ENCODE measurements at regions not wholly inside any gene's neighbourhood (a gene's known extent, or its start where the extent isn't known, plus 50 kb on each side); places are given as distances from the start of the nearest gene placed in this dataset.

GRCh38 chr1:11338284-11338924 lies 65.4 kb downstream of the UBIAD1 start:
- no peaks in the 10 kb centered on the region for H3K9me3 ChIP-seq (replicated peaks in 1 of 2; ENCODE audit: control insufficient read depth in 2 of 2, insufficient read depth in 1 of 2, low read depth in 1 of 2, low read length in 2 of 2)
- WGBS, 2 donors (ENCODE audit: extremely low coverage in 2 of 2, insufficient read length in 2 of 2, insufficient replicate concordance in 1 of 2): no CpG with 5 or more reads among the region's 10 CpGs
- peak overlapping the region; percentile 56 for H4K91ac ChIP-seq (ENCODE audit: low read depth, low read length, poor library complexity)
- peaks cover 24% of the 10 kb centered on the region in 2 donors for H3K4me1 ChIP-seq (ENCODE audit: control insufficient read depth in 2 of 2, insufficient read depth in 1 of 2, low read depth in 1 of 2, low read length in 2 of 2)
- H3K14ac ChIP-seq (ENCODE audit: low read length): peak overlapping the region; percentile 9
- no peak overlapping the region for H2BK5ac ChIP-seq (ENCODE audit: low read length)
- peak overlapping the region in 1 of 2 donors; percentile 22 for H3K4me3 ChIP-seq (ENCODE audit: low read length in 2 of 2)
- peak overlapping the region; percentile 40 for H2BK15ac ChIP-seq (ENCODE audit: low read length)
- H3K27me3 ChIP-seq (ENCODE audit: control insufficient read depth in 3 of 3, insufficient read depth in 3 of 3, low read depth in 1 of 3, low read length in 3 of 3): peaks cover 0 to 5% (median 0%) of the 10 kb centered on the region in 3 experiments
- no peak overlapping the region for H3K4ac ChIP-seq (ENCODE audit: low read length)
- no peak for DNase-seq (ENCODE audit: low spot score)
- no peaks in the 10 kb centered on the region for H3K79me1 ChIP-seq (ENCODE audit: low read depth, low read length)
- H3K18ac ChIP-seq (ENCODE audit: low read length): peak overlapping the region; percentile 89
- H2AFZ ChIP-seq (ENCODE audit: low read length): no peak overlapping the region
- H3K4me2 ChIP-seq (ENCODE audit: insufficient read depth, low read length, poor library complexity, severe bottlenecking): no peak overlapping the region
- no peak overlapping the region for H2BK120ac ChIP-seq (ENCODE audit: low read depth, low read length)
- H2AK5ac ChIP-seq (ENCODE audit: low read depth, low read length): peak overlapping the region; percentile 96
- peak overlapping the region; percentile 29 for H3K27ac ChIP-seq (replicated peaks; ENCODE audit: low read length)
- peak overlapping the region; percentile 25 for H3K9ac ChIP-seq (ENCODE audit: low read depth, low read length, poor library complexity)
- H3K36me3 ChIP-seq (replicated peaks in 1 of 2; ENCODE audit: control insufficient read depth in 2 of 2, insufficient read depth in 2 of 2, low read length in 2 of 2): no peaks in the 10 kb centered on the region
- H4K8ac ChIP-seq (ENCODE audit: low read depth, low read length): peak overlapping the region; percentile 83
- H3K23ac ChIP-seq (ENCODE audit: low read depth, low read length, poor library complexity): peak overlapping the region; percentile 3
- peak overlapping the region; percentile 93 for H2BK12ac ChIP-seq (ENCODE audit: low read length)

GRCh38 chr1:11339346-11340232 lies 66.6 kb downstream of the UBIAD1 start:
- Histone ChIP-seq H2BK12ac (ENCODE audit: low read length) (peak overlapping the region; percentile 5), H3K4me2 (ENCODE audit: insufficient read depth, low read length, poor library complexity, severe bottlenecking) (no peak overlapping the region), H3K4me3 (ENCODE audit: low read length in 2 of 2) (peak overlapping the region in 1 of 2 donors; percentile 45), H3K4ac (ENCODE audit: low read length) (no peak overlapping the region), H3K23ac (ENCODE audit: low read depth, low read length, poor library complexity) (no peak overlapping the region), H4K8ac (ENCODE audit: low read depth, low read length) (no peak overlapping the region), H3K27me3 (ENCODE audit: control insufficient read depth in 3 of 3, insufficient read depth in 3 of 3, low read depth in 1 of 3, low read length in 3 of 3) (peaks cover 0 to 5% (median 0%) of the 10 kb centered on the region in 3 experiments), H3K14ac (ENCODE audit: low read length) (no peak overlapping the region), H2AFZ (ENCODE audit: low read length) (peak overlapping the region; percentile 81), H3K9ac (ENCODE audit: low read depth, low read length, poor library complexity) (no peak overlapping the region), H3K4me1 (ENCODE audit: control insufficient read depth in 2 of 2, insufficient read depth in 1 of 2, low read depth in 1 of 2, low read length in 2 of 2) (peaks cover 21 to 25% of the 10 kb centered on the region in 2 donors), H2BK120ac (ENCODE audit: low read depth, low read length) (no peak overlapping the region), H3K27ac (replicated peaks; ENCODE audit: low read length) (peak overlapping the region; percentile 50), H4K91ac (ENCODE audit: low read depth, low read length, poor library complexity) (no peak overlapping the region), H3K18ac (ENCODE audit: low read length) (peak overlapping the region; percentile 81), H2BK5ac (ENCODE audit: low read length) (peak overlapping the region; percentile 14), H3K9me3 (replicated peaks in 1 of 2; ENCODE audit: control insufficient read depth in 2 of 2, insufficient read depth in 1 of 2, low read depth in 1 of 2, low read length in 2 of 2) (no peaks in the 10 kb centered on the region), H3K79me1 (ENCODE audit: low read depth, low read length) (no peaks in the 10 kb centered on the region), H2BK15ac (ENCODE audit: low read length) (no peak overlapping the region), H3K36me3 (replicated peaks in 1 of 2; ENCODE audit: control insufficient read depth in 2 of 2, insufficient read depth in 2 of 2, low read length in 2 of 2) (no peaks in the 10 kb centered on the region), H2AK5ac (ENCODE audit: low read depth, low read length) (peak overlapping the region; percentile 43)
- WGBS, 2 donors (ENCODE audit: extremely low coverage in 2 of 2, insufficient read length in 2 of 2, insufficient replicate concordance in 1 of 2): no CpG with 5 or more reads among the region's 24 CpGs
- peak; percentile 26 for DNase-seq (ENCODE audit: low spot score)

- no peak overlapping the region for H2BK120ac ChIP-seq (ENCODE audit: low read depth, low read length)
- H3K9ac ChIP-seq (ENCODE audit: low read depth, low read length, poor library complexity): no peak overlapping the region
- no peak overlapping the region for H2BK15ac ChIP-seq (ENCODE audit: low read length)
- H2AK5ac ChIP-seq (ENCODE audit: low read depth, low read length): no peak overlapping the region
- H3K18ac ChIP-seq (ENCODE audit: low read length): peak overlapping the region; percentile 81
- H3K27me3 ChIP-seq (ENCODE audit: control insufficient read depth in 3 of 3, insufficient read depth in 3 of 3, low read depth in 1 of 3, low read length in 3 of 3): peaks cover 0 to 6% (median 0%) of the 10 kb centered on the region in 3 experiments
- no peak overlapping the region for H3K4ac ChIP-seq (ENCODE audit: low read length)
- H2BK5ac ChIP-seq (ENCODE audit: low read length): peak overlapping the region; percentile 14
- H2AFZ ChIP-seq (ENCODE audit: low read length): peak overlapping the region; percentile 81
- H2BK12ac ChIP-seq (ENCODE audit: low read length): no peak overlapping the region
- no peaks in the 10 kb centered on the region for H3K9me3 ChIP-seq (replicated peaks in 1 of 2; ENCODE audit: control insufficient read depth in 2 of 2, insufficient read depth in 1 of 2, low read depth in 1 of 2, low read length in 2 of 2)
- WGBS, 2 donors (ENCODE audit: extremely low coverage in 2 of 2, insufficient read length in 2 of 2, insufficient replicate concordance in 1 of 2): no CpG with 5 or more reads among the region's 4 CpGs
- H3K4me1 ChIP-seq (ENCODE audit: control insufficient read depth in 2 of 2, insufficient read depth in 1 of 2, low read depth in 1 of 2, low read length in 2 of 2): peaks cover 21 to 27% of the 10 kb centered on the region in 2 donors
- H4K8ac ChIP-seq (ENCODE audit: low read depth, low read length): no peak overlapping the region
- no peak overlapping the region for H3K27ac ChIP-seq (replicated peaks; ENCODE audit: low read length)
- H3K23ac ChIP-seq (ENCODE audit: low read depth, low read length, poor library complexity): no peak overlapping the region
- DNase-seq (ENCODE audit: low spot score): no peak
- no peak overlapping the region for H3K14ac ChIP-seq (ENCODE audit: low read length)
- no peak overlapping the region for H4K91ac ChIP-seq (ENCODE audit: low read depth, low read length, poor library complexity)
- peak overlapping the region in 1 of 2 donors; percentile 45 for H3K4me3 ChIP-seq (ENCODE audit: low read length in 2 of 2)
- no peaks in the 10 kb centered on the region for H3K79me1 ChIP-seq (ENCODE audit: low read depth, low read length)
- H3K36me3 ChIP-seq (replicated peaks in 1 of 2; ENCODE audit: control insufficient read depth in 2 of 2, insufficient read depth in 2 of 2, low read length in 2 of 2): no peaks in the 10 kb centered on the region
- H3K4me2 ChIP-seq (ENCODE audit: insufficient read depth, low read length, poor library complexity, severe bottlenecking): no peak overlapping the region
Measured at GRCh38 chr1:11340233-11340632, 67.2 kb downstream of the UBIAD1 start.

Measured in neuronal stem cell (in vitro differentiated cells).